Transverse colon (tissue), 4 donors: ENCODE measurements at regions not wholly inside any gene's neighbourhood (a gene's known extent, or its start where the extent isn't known, plus 50 kb on each side); places are given as distances from the start of the nearest gene placed in this dataset.

Experiments used
- DNase-seq: peaks from one replicate; pipeline ENCODE4 v3.0.0-alpha.2; 2019
- H3K27ac ChIP-seq, 4 donors: fragments of 200-600 bp; sonication (generic); 2 replicates each; pipeline ENCODE4 v1.5.1; 2016 to 2018; ENCODE audit warnings: inconsistent platforms in 4 of 4
- H3K27me3 ChIP-seq: fragments of 200-600 bp; sonication (generic); 2 replicates; pipeline ENCODE4 v1.5.1; 2017; ENCODE audit warnings: inconsistent platforms
- H3K36me3 ChIP-seq, 4 donors: fragments of 200-600 bp; sonication (generic); 2 replicates each; pipeline ENCODE4 v1.5.1; 2017 to 2019; ENCODE audit warnings: inconsistent platforms in 4 of 4
- H3K4me1 ChIP-seq, 4 donors: fragments of 200-600 bp; sonication (generic); 2 replicates each; pipeline ENCODE4 v1.5.1; 2017 to 2020; ENCODE audit warnings: inconsistent platforms in 4 of 4
- H3K4me3 ChIP-seq, 4 donors: fragments of 200-600 bp; sonication (generic); 1 replicate in 1 of 4; 2 replicates in 3 of 4; pipeline versions ENCODE4 v1.5.1 to v1.6.1; 2017 to 2019; ENCODE audit warnings: inconsistent platforms in 4 of 4
- H3K9me3 ChIP-seq, 2 donors: fragments of 200-600 bp; sonication (generic); 2 replicates each; pipeline ENCODE4 v1.5.1; 2017 to 2019; ENCODE audit warnings: inconsistent platforms in 2 of 2
- CTCF ChIP-seq, 5 experiments: fragments of 200-600 bp in 3 of 5; fragments of 450-650 bp in 2 of 5; sonication (generic) in 3 of 5; IDR thresholded peaks; 1 replicate in 2 of 5; 2 replicates in 3 of 5; pipeline ENCODE4 v1.5.1; 2016 to 2017; ENCODE audit warnings: antibody characterized with exemption in 5 of 5, inconsistent platforms in 3 of 5, mild to moderate bottlenecking in 2 of 5, moderate library complexity in 1 of 5
- EP300 ChIP-seq: sonication (generic); formaldehyde crosslinking; IDR thresholded peaks from one replicate; pipeline ENCODE4 v1.6.1; 2017; ENCODE audit warnings: antibody characterized with exemption, low read depth
- POLR2A ChIP-seq: fragments of 450-650 bp; IDR thresholded peaks from one replicate; pipeline ENCODE4 v1.6.1; 2016; ENCODE audit warnings: antibody characterized with exemption, mild to moderate bottlenecking, moderate library complexity
- POLR2AphosphoS5 ChIP-seq, 3 donors: sonication (generic); formaldehyde crosslinking; IDR thresholded peaks; one replicate each; pipeline ENCODE4 v1.6.1; 2016; ENCODE audit warnings: antibody characterized with exemption in 3 of 3
- WGBS, 2 donors: methylation state at CpG; one replicate each; pipeline ENCODE4 v1.1.5; 2018; ENCODE audit warnings: low coverage in 1 of 2; 5-methylcytosine and 5-hydroxymethylcytosine counted together
- in situ Hi-C, 4 donors: fragments of 200-750 bp; cut with MboI; loops; one replicate each; pipeline versions ENCODE4 v1.15.0 to v1.15.1; 2017; ENCODE audit warnings: low sequenced_read_pairs in 3 of 4, low pct_ligation_motif_present in 1 of 4, low pct_unique_long_range_greater_than_20kb in 1 of 4
- intact Hi-C: fragments of 100-400 bp; cut with DNase I; formaldehyde crosslinking; loops from one replicate; pipeline ENCODE4 v1.15.1; 2023; ENCODE audit warnings: low total_unique reads

- Histone ChIP-seq H3K36me3 (no peaks in the 10 kb centered on the region), H3K27me3 (no peaks in the 10 kb centered on the region), H3K4me1 (peaks cover 0 to 28% (median 15%) of the 10 kb centered on the region in 4 donors), H3K27ac (no peak overlapping the region), H3K9me3 (peaks cover 4 to 9% of the 10 kb centered on the region in 2 donors), H3K4me3 (no peak overlapping the region)
- in situ Hi-C loops, result no loop called here
- WGBS, 2 donors, result 89 to 94% methylated on average over 1 of the region's 1 CpG
- TF ChIP-seq EP300 (no peak), CTCF (IDR thresholded peaks at IDR 0.05) (no peak), POLR2A (no peak), POLR2AphosphoS5 (IDR thresholded peaks at IDR 0.05) (no peak)
- DNase-seq, result no peak
- intact Hi-C loops, result no loop called here
Measured at GRCh38 chr14:31970744-31971143, 106.4 kb upstream of the ARHGAP5 start.

DNA sequence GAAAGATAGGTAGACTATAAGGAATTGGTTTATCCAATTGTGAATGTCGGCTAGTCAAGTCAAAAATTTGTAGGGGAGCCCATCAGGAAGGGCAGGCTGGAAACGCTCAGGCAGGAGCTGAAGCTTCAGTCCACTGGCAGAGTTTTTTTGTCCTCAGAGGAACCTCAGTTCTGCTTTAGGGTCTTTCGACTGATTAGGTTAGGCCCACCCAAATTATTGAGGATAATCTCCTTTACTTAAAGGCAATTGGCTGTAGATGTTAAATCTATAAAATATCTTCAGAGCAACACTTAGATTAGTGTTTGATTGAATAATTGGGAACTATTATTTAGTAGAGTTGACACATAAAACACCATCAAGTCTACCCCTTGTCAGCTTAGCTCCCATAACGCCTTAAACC lies 105.5 kb upstream of the ARHGAP5 start:
- peaks cover 4 to 9% of the 10 kb centered on the region in 2 donors for H3K9me3 ChIP-seq
- no peaks in the 10 kb centered on the region for H3K27me3 ChIP-seq
- no peak for DNase-seq
- H3K4me3 ChIP-seq, result no peak overlapping the region
- intact Hi-C loops (no loop called here), in situ Hi-C loops (no loop called here)
- H3K4me1 ChIP-seq, result peaks cover 0 to 28% (median 15%) of the 10 kb centered on the region in 4 donors
- TF ChIP-seq EP300, result no peak
- TF ChIP-seq POLR2A, result no peak
- TF ChIP-seq CTCF (IDR thresholded peaks at IDR 0.05), result no peak
- no peak for TF ChIP-seq POLR2AphosphoS5 (IDR thresholded peaks at IDR 0.05)
- H3K36me3 ChIP-seq, result no peaks in the 10 kb centered on the region
- H3K27ac ChIP-seq, result no peak overlapping the region
- WGBS, 2 donors, result 86 to 94% methylated on average over 2 to 4 of the region's 4 CpGs

- intact Hi-C loops (no loop called here), in situ Hi-C loops (no loop called here)
Measured at GRCh38 chr14:31977001-31977556, 100.0 kb upstream of the ARHGAP5 start.

GRCh38 chr14:31978423-31978822 lies 98.7 kb upstream of the ARHGAP5 start:
- Histone ChIP-seq H3K27ac (no peak overlapping the region), H3K27me3 (no peaks in the 10 kb centered on the region), H3K4me1 (no peaks in the 10 kb centered on the region), H3K9me3 (peaks cover 10 to 13% of the 10 kb centered on the region in 2 donors), H3K36me3 (no peaks in the 10 kb centered on the region), H3K4me3 (no peak overlapping the region)
- TF ChIP-seq EP300, result no peak
- no peak for TF ChIP-seq CTCF (IDR thresholded peaks at IDR 0.05)
- TF ChIP-seq POLR2AphosphoS5 (IDR thresholded peaks at IDR 0.05), result no peak
- no peak for TF ChIP-seq POLR2A
- 55 to 73% methylated on average over 3 of the region's 3 CpGs for WGBS, 2 donors
- no peak for DNase-seq
- in situ Hi-C loops (no loop called here), intact Hi-C loops (no loop called here)

More at GRCh38 chr14:31977001-31977556, 100.0 kb upstream of the ARHGAP5 start:
- 95 to 100% methylated on average over 2 to 3 of the region's 3 CpGs for WGBS, 2 donors
- Histone ChIP-seq H3K9me3 (peaks cover 0 to 4% of the 10 kb centered on the region in 2 donors), H3K4me1 (no peaks in the 10 kb centered on the region), H3K27ac (no peak overlapping the region), H3K36me3 (no peaks in the 10 kb centered on the region), H3K4me3 (no peak overlapping the region), H3K27me3 (no peaks in the 10 kb centered on the region)
- TF ChIP-seq POLR2A (no peak), CTCF (IDR thresholded peaks at IDR 0.05) (no peak), POLR2AphosphoS5 (IDR thresholded peaks at IDR 0.05) (no peak), EP300 (no peak)
- no peak for DNase-seq
